HUES64 (cell line): ENCODE measurements at regions not wholly inside any gene's neighbourhood (a gene's known extent, or its start where the extent isn't known, plus 50 kb on each side); places are given as distances from the start of the nearest gene placed in this dataset.

Source experiments
- H3K27ac ChIP-seq: 2 replicates; pipeline ENCODE4 v1.7.0; 2013; ENCODE audit warnings: low read depth, low read length, inconsistent platforms
- H3K27me3 ChIP-seq: 2 replicates; pipeline ENCODE4 v1.6.1; 2013; ENCODE audit warnings: mild to moderate bottlenecking, low read length; ENCODE audit not compliant: insufficient read depth
- H3K36me3 ChIP-seq: 2 replicates; pipeline ENCODE4 v1.6.1; 2013; ENCODE audit warnings: mild to moderate bottlenecking, low read length; ENCODE audit not compliant: insufficient read depth
- H3K4me1 ChIP-seq: 2 replicates; pipeline ENCODE4 v1.6.1; 2013; ENCODE audit warnings: mild to moderate bottlenecking, low read length, moderate library complexity; ENCODE audit not compliant: insufficient read depth
- H3K4me3 ChIP-seq: 2 replicates; pipeline ENCODE4 v1.5.1; 2013; ENCODE audit warnings: mild to moderate bottlenecking, low read length, moderate library complexity
- H3K9ac ChIP-seq: 2 replicates; pipeline ENCODE4 v1.6.1; 2013; ENCODE audit warnings: mild to moderate bottlenecking, low read depth, low read length
- H3K9me3 ChIP-seq: 2 replicates; pipeline ENCODE4 v1.6.1; 2013; ENCODE audit warnings: low read depth, low read length; ENCODE audit not compliant: insufficient read depth
- WGBS: fragments of 150-250, 120-280 bp; methylation state at CpG from one replicate; pipeline ENCODE4 v1.1.7; 2013; ENCODE audit warnings: missing lambda C conversion rate; 5-methylcytosine and 5-hydroxymethylcytosine counted together

DNA sequence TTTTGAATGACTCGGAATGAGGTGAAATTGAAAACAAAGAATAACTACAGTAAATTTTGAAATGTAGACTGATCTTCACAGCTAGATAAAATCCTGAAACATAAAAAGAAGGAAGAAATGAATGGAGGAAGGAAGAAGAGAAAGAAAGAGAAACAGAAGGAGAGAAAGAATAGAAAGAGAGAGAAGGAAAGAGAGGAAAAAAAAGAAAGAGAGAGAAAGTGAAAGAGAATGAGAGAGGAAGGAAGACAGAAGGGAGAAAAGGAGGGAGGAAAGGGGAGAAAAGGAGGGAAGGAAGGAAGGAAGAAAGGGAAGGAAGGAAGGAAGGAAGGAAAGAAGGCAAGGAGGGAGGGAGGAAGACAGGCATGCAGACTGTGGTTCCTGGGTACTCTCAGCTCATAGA lies 982.6 kb downstream of the BCL11A start:
- 86% methylated on average over 1 of the region's 1 CpG for whole genome bisulfite sequencing
- H3K4me1 ChIP-seq = no peaks in the 10 kb centered on the region
- H3K4me3 ChIP-seq = no peak overlapping the region
- no peak overlapping the region for H3K27ac ChIP-seq
- no peaks in the 10 kb centered on the region for H3K27me3 ChIP-seq
- H3K9ac ChIP-seq = no peak overlapping the region
- H3K9me3 ChIP-seq = no peaks in the 10 kb centered on the region
- no peaks in the 10 kb centered on the region for H3K36me3 ChIP-seq

GRCh38 chr2:59569124-59569523 lies 984.3 kb downstream of the BCL11A start:
- Histone ChIP-seq H3K9ac (no peak overlapping the region), H3K4me3 (no peak overlapping the region), H3K36me3 (no peaks in the 10 kb centered on the region), H3K27ac (no peak overlapping the region), H3K27me3 (no peaks in the 10 kb centered on the region), H3K9me3 (no peaks in the 10 kb centered on the region), H3K4me1 (no peaks in the 10 kb centered on the region)
- 93% methylated on average over 1 of the region's 1 CpG for WGBS

- Histone ChIP-seq H3K27ac (no peak overlapping the region), H3K9ac (no peak overlapping the region), H3K27me3 (no peaks in the 10 kb centered on the region), H3K36me3 (no peaks in the 10 kb centered on the region), H3K9me3 (no peaks in the 10 kb centered on the region), H3K4me1 (no peaks in the 10 kb centered on the region), H3K4me3 (no peak overlapping the region)
- 96% methylated on average over 3 of the region's 3 CpGs for WGBS
Measured at GRCh38 chr2:59568461-59568860, 985.0 kb downstream of the BCL11A start.

- no peak overlapping the region for H3K9ac ChIP-seq
- no peak overlapping the region for H3K27ac ChIP-seq
- no peaks in the 10 kb centered on the region for H3K36me3 ChIP-seq
- H3K4me1 ChIP-seq = no peaks in the 10 kb centered on the region
- H3K9me3 ChIP-seq = no peaks in the 10 kb centered on the region
- 92% methylated on average over 6 of the region's 6 CpGs for WGBS
- no peaks in the 10 kb centered on the region for H3K27me3 ChIP-seq
- H3K4me3 ChIP-seq = no peak overlapping the region
Measured at GRCh38 chr2:59567151-59567550, 986.3 kb downstream of the BCL11A start.

- Histone ChIP-seq H3K9ac (no peak overlapping the region), H3K27ac (no peak overlapping the region), H3K4me3 (no peak overlapping the region), H3K36me3 (no peaks in the 10 kb centered on the region), H3K4me1 (peaks cover 1% of the 10 kb centered on the region; the same call in 1 of the 2 replicates), H3K9me3 (no peaks in the 10 kb centered on the region), H3K27me3 (no peaks in the 10 kb centered on the region)
- WGBS = no CpG with 5 or more reads among the region's 2 CpGs
Measured at GRCh38 chr2:59566739-59567138, 986.7 kb downstream of the BCL11A start.

DNA sequence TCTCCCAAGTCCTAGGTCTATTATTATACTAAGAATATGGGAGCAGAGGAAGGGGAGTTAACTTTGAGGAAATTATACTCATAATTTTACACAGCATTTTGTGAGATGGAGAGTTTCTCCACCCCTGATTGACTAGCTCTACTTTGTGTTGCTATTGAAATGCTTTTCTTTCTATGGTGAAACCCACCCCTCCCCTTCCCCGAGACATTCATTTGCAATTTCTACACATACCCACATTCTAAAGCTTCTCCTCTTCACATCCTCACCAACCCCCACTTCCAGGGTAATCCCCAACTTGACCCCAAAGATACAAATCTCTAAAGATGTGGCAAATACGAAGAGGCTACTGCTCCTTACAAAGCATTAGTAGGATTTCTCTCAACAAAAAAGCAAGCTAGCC lies 992.2 kb downstream of the BCL11A start:
- Histone ChIP-seq H3K27ac (no peak overlapping the region), H3K9me3 (no peaks in the 10 kb centered on the region), H3K4me1 (peaks cover 13% of the 10 kb centered on the region), H3K36me3 (no peaks in the 10 kb centered on the region), H3K9ac (no peak overlapping the region), H3K27me3 (no peaks in the 10 kb centered on the region), H3K4me3 (no peak overlapping the region)
- 27% methylated on average over 2 of the region's 2 CpGs for WGBS

DNA sequence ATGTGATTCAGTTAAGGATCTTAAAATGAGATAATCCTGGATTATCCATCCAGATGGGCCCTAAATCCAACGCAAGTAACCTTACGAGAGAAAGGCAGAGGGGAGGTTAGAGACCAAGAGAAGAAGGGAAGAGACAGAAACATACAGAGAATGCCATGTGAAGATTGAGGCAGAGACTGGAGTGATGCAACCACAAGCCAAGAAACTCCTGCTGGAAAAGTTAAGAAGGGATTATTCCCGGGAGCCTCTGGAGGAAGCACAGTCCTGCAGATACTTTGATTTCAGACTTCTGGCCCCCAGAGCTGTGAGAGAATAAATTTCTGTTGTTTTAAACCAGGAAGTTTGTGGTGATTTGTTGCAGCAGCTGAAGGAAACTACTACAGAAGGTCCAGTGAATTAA lies 992.7 kb downstream of the BCL11A start:
- Histone ChIP-seq H3K27me3 (no peaks in the 10 kb centered on the region), H3K36me3 (no peaks in the 10 kb centered on the region), H3K4me3 (no peak overlapping the region), H3K9ac (no peak overlapping the region), H3K9me3 (no peaks in the 10 kb centered on the region), H3K4me1 (peaks cover 13% of the 10 kb centered on the region), H3K27ac (no peak overlapping the region)
- WGBS = 80% methylated on average over 3 of the region's 3 CpGs

DNA sequence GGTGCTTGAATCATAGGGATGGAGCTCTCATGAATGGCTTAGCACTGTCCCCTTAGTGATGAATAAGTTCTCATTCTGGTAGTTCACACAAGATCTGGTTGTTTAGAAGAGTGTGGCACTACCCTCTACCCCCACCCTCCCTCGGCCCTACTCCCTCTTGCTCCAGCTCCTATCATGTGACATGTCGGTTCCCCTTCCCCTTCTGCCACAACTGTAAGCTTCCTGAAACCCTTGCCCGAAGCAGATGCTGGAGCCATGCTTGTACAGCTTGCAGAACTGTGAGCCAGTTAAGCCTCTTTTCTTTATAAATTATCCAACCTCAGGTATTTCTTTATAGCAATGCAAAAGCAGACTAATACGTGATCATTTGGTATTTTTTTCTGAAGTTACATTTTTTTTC lies 1012.6 kb downstream of the BCL11A start:
- no peaks in the 10 kb centered on the region for H3K4me1 ChIP-seq
- WGBS = 95% methylated on average over 4 of the region's 4 CpGs
- H3K9ac ChIP-seq = no peak overlapping the region
- no peak overlapping the region for H3K27ac ChIP-seq
- no peaks in the 10 kb centered on the region for H3K9me3 ChIP-seq
- no peaks in the 10 kb centered on the region for H3K27me3 ChIP-seq
- H3K4me3 ChIP-seq = no peak overlapping the region
- H3K36me3 ChIP-seq = no peaks in the 10 kb centered on the region

- H3K4me1 ChIP-seq = no peaks in the 10 kb centered on the region
- no peaks in the 10 kb centered on the region for H3K27me3 ChIP-seq
- no peaks in the 10 kb centered on the region for H3K9me3 ChIP-seq
- no peak overlapping the region for H3K4me3 ChIP-seq
- H3K9ac ChIP-seq = no peak overlapping the region
- H3K27ac ChIP-seq = no peak overlapping the region
- no peaks in the 10 kb centered on the region for H3K36me3 ChIP-seq
- 89% methylated on average over 2 of the region's 2 CpGs for WGBS
Measured at GRCh38 chr2:59538398-59538911, 1015.0 kb downstream of the BCL11A start.

- H3K4me3 ChIP-seq = no peak overlapping the region
- no peaks in the 10 kb centered on the region for H3K27me3 ChIP-seq
- no peak overlapping the region for H3K27ac ChIP-seq
- H3K4me1 ChIP-seq = no peaks in the 10 kb centered on the region
- WGBS = 100% methylated on average over 3 of the region's 3 CpGs
- no peaks in the 10 kb centered on the region for H3K9me3 ChIP-seq
- no peak overlapping the region for H3K9ac ChIP-seq
- no peaks in the 10 kb centered on the region for H3K36me3 ChIP-seq
Measured at GRCh38 chr2:59532808-59533207, 1020.6 kb downstream of the BCL11A start.

DNA sequence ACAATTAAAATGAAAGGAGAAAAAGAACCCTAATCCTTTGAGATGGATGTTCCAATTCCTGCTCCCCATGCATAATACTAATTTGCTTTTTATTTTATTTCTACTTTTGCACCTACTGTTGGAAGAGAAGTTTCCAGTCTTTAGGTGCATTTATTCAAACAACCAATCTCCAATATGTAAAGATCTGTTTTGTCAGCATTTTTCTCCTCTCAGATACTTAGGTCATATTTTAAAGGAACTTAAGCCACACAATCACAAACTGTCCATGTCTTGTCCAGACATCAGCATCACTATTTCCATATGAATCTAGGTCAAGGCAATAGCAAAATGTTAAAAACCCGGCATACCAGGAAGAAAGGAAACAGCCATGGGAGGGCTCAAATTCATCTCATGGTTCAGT lies 1023.2 kb downstream of the BCL11A start:
- 93% methylated on average over 1 of the region's 1 CpG for WGBS
- Histone ChIP-seq H3K9me3 (no peaks in the 10 kb centered on the region), H3K4me1 (no peaks in the 10 kb centered on the region), H3K27me3 (no peaks in the 10 kb centered on the region), H3K27ac (no peak overlapping the region), H3K9ac (no peak overlapping the region), H3K36me3 (no peaks in the 10 kb centered on the region), H3K4me3 (no peak overlapping the region)

DNA sequence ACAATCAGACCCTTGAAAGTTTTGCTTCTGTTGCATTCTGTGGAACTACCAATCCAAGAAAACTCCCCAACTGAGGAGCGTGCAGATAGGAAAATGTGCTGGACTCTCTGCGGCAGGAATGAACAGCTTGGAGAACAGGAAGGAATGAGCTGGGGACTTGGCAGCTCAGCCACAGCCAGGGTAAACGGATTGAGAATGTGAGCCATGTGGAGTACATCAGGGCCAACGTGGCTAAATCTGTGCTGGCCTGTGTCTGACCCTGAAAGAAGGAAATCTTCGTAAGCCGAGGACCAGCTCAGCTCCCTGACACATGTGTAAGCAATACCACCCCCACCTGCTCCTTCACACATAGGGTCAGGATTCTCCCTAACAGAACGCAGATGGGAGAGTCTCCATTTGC lies 1023.7 kb downstream of the BCL11A start:
- Histone ChIP-seq H3K36me3 (no peaks in the 10 kb centered on the region), H3K27ac (no peak overlapping the region), H3K9ac (no peak overlapping the region), H3K4me1 (no peaks in the 10 kb centered on the region), H3K9me3 (no peaks in the 10 kb centered on the region), H3K4me3 (no peak overlapping the region), H3K27me3 (no peaks in the 10 kb centered on the region)
- 93% methylated on average over 7 of the region's 7 CpGs for WGBS
